HL-60 (cell line): ENCODE measurements at regions not wholly inside any gene's neighbourhood (a gene's known extent, or its start where the extent isn't known, plus 50 kb on each side); places are given as distances from the start of the nearest gene placed in this dataset.

ENCODE experiments used
- CTCF ChIP-seq: IDR thresholded peaks from one replicate; pipeline ENCODE4 v1.5.1; 2011; ENCODE audit warnings: low read length, control low read depth, inconsistent platforms; ENCODE audit not compliant: insufficient read depth
- GABPA ChIP-seq: IDR thresholded peaks from 2 replicates; pipeline ENCODE4 v1.6.1; 2012; ENCODE audit warnings: low read depth
- POLR2AphosphoS5 ChIP-seq: IDR thresholded peaks from 2 replicates; pipeline ENCODE4 v1.6.1; 2012; ENCODE audit warnings: low read depth

GRCh38 chr14:101318271-101318670 is 243.0 kb upstream of the DIO3 start:
- TF ChIP-seq CTCF (no peak), GABPA (no peak), POLR2AphosphoS5 (no peak)
